GM11168 (cell line): ENCODE measurements at regions not wholly inside any gene's neighbourhood (a gene's known extent, or its start where the extent isn't known, plus 50 kb on each side); places are given as distances from the start of the nearest gene placed in this dataset.

ENCODE experiments used
- in situ Hi-C: fragments of 300-500 bp; cut with MboI; formaldehyde crosslinking; loops from one replicate; pipeline ENCODE4 v1.12.0; 2022; ENCODE audit warnings: low sequenced_read_pairs; ENCODE audit not compliant: unreplicated experiment

- in situ Hi-C loops, result no loop called here
Measured at GRCh38 chr21:43364261-43364510, 62.7 kb downstream of the SIK1 start.

GRCh38 chr21:43363506-43364260, 63.2 kb downstream of the SIK1 start:
- in situ Hi-C loops, result no loop called here

GRCh38 chr21:43362915-43363314, 64.0 kb downstream of the SIK1 start:
- in situ Hi-C loops, result no loop called here

- in situ Hi-C loops, result no loop called here
Measured at GRCh38 chr21:43362321-43362791, 64.6 kb downstream of the SIK1 start.

GRCh38 chr21:43361493-43362296, 65.2 kb downstream of the SIK1 start:
- in situ Hi-C loops, result no loop called here

- in situ Hi-C loops, result no loop called here
Measured at GRCh38 chr21:43361127-43361492, 65.8 kb downstream of the SIK1 start.

GRCh38 chr21:43360441-43361126, 66.3 kb downstream of the SIK1 start:
- in situ Hi-C loops, result no loop called here

- in situ Hi-C loops, result no loop called here
Measured at GRCh38 chr21:43358940-43359822, 67.8 kb downstream of the SIK1 start.

- in situ Hi-C loops, result no loop called here
Measured at GRCh38 chr21:43357715-43358430, 69.1 kb downstream of the SIK1 start.

- in situ Hi-C loops, result no loop called here
Measured at GRCh38 chr21:43355925-43356289, 71.0 kb downstream of the SIK1 start.

GRCh38 chr21:43355266-43355924, 71.5 kb downstream of the SIK1 start:
- in situ Hi-C loops, result no loop called here

- in situ Hi-C loops, result no loop called here
Measured at GRCh38 chr21:43354666-43355065, 72.3 kb downstream of the SIK1 start.

- in situ Hi-C loops, result no loop called here
Measured at GRCh38 chr21:43354026-43354420, 72.9 kb downstream of the SIK1 start.

- in situ Hi-C loops, result no loop called here
Measured at GRCh38 chr21:43353282-43354025, 73.5 kb downstream of the SIK1 start.

GRCh38 chr21:43352568-43353281, 74.2 kb downstream of the SIK1 start:
- in situ Hi-C loops, result no loop called here

GRCh38 chr21:43352154-43352537, 74.8 kb downstream of the SIK1 start:
- in situ Hi-C loops, result no loop called here

- in situ Hi-C loops, result no loop called here
Measured at GRCh38 chr21:43351501-43352153, 75.3 kb downstream of the SIK1 start.
